Pancreas (tissue), 10 donors: ENCODE measurements at regions not wholly inside any gene's neighbourhood (a gene's known extent, or its start where the extent isn't known, plus 50 kb on each side); places are given as distances from the start of the nearest gene placed in this dataset.

Experiments
- ATAC-seq, 4 donors: fragments of 200-7000 bp; cut with Tn5 transposase; one replicate each; pipeline versions ENCODE4 v1.8.0 to v1.9.1; 2020; ENCODE audit warnings: mild to moderate bottlenecking in 4 of 4, moderate library complexity in 4 of 4
- DNase-seq, 6 donors: peaks; one replicate each; pipeline ENCODE4 v3.0.0-alpha.2; 2020
- FAIRE-seq: peaks from 2 replicates; lab custom pipeline; 2012; peaks lifted over from hg19 to GRCh38; lab: Jason Lieb, UNC
- H3K27ac ChIP-seq, 4 donors: fragments of 200-600 bp; sonication (generic); 1 replicate in 3 of 4; 2 replicates in 1 of 4; pipeline versions ENCODE4 v1.5.0 to v1.8.0; 2020
- H3K27me3 ChIP-seq, 4 donors: fragments of 200-600 bp; one replicate each; pipeline ENCODE4 v1.8.0; 2021
- H3K36me3 ChIP-seq, 3 donors: fragments of 200-600 bp; sonication (generic) in 1 of 3; one replicate each; pipeline versions ENCODE4 v1.5.0 to v1.8.0; 2020 to 2021
- H3K4me1 ChIP-seq, 3 donors: fragments of 200-600 bp; one replicate each; pipeline ENCODE4 v1.8.0; 2021
- H3K4me3 ChIP-seq, 4 donors: fragments of 200-600 bp; sonication (generic) in 2 of 4; one replicate each; pipeline versions ENCODE4 v1.5.0 to v1.8.0; 2020 to 2021
- H3K9me3 ChIP-seq, 4 donors: fragments of 200-600 bp; one replicate each; pipeline ENCODE4 v1.8.0; 2021
- CTCF ChIP-seq, 4 donors: fragments of 200-600 bp; sonication (generic) in 3 of 4; IDR thresholded peaks; one replicate each; pipeline versions ENCODE4 v1.5.0 to v1.8.0; 2021; ENCODE audit warnings: antibody characterized with exemption in 4 of 4
- WGBS, 2 donors: extraction: QIAGEN DNeasy Blood & Tissue Kit; methylation state at CpG; one replicate each; pipeline ENCODE4 v1.1.7; 2013; 5-methylcytosine and 5-hydroxymethylcytosine counted together
- intact Hi-C, 3 donors: fragments of 100-400 bp; cut with DNase I; formaldehyde crosslinking; loops; one replicate each; pipeline versions ENCODE4 v1.11.1 to v1.14.2; 2022
- donor health status: healthy with polysubstance abuse.
- donor health status: DM: no; HTN: no; CAD: no; lungs with moderate emphysema.
- donor health status: DM: no; HTN: no; CAD: no.
- donor health status: control.
- donor health status: control.
- donor health status: Bipolar disorder and iron deficiency.
- donor health status: DM: yes; HTN: yes; CAD: no.
- donor health status: DM: no; HTN: no; CAD: no.
- donor health status: DM: no; HTN: no; CAD: no.
- donor health status: DM: yes; HTN: yes; CAD: no.

GRCh38 chr6:40124924-40125323 is 190.7 kb upstream of the MOCS1 start:
- 79 to 81% methylated on average over 4 of the region's 4 CpGs for WGBS, 2 donors
- no peak for FAIRE-seq

GRCh38 chr6:40116832-40117231 is 182.6 kb upstream of the MOCS1 start:
- intact Hi-C loops: no loop called here

More at GRCh38 chr6:40124924-40125323, 190.7 kb upstream of the MOCS1 start:
- no peaks in the 10 kb centered on the region for H3K9me3 ChIP-seq
- H3K4me1 ChIP-seq: no peaks in the 10 kb centered on the region
- H3K27ac ChIP-seq: no peak overlapping the region
- no peaks in the 10 kb centered on the region for H3K27me3 ChIP-seq
- no peaks in the 10 kb centered on the region for H3K36me3 ChIP-seq
- DNase-seq (no peak), ATAC-seq (no peak)
- intact Hi-C loops: no loop called here
- no peak overlapping the region for H3K4me3 ChIP-seq
- TF ChIP-seq CTCF (IDR thresholded peaks at IDR 0.05): no peak

GRCh38 chr6:40112350-40112749 is 178.1 kb upstream of the MOCS1 start:
- intact Hi-C loops: no loop called here
- 33 to 57% methylated on average over 4 of the region's 4 CpGs for WGBS, 2 donors

More at GRCh38 chr6:40116832-40117231, 182.6 kb upstream of the MOCS1 start:
- ATAC-seq (no peak), DNase-seq (no peak), FAIRE-seq (no peak)
- Histone ChIP-seq H3K4me3 (no peak overlapping the region), H3K4me1 (no peaks in the 10 kb centered on the region), H3K27me3 (no peaks in the 10 kb centered on the region), H3K9me3 (no peaks in the 10 kb centered on the region), H3K36me3 (no peaks in the 10 kb centered on the region), H3K27ac (no peak overlapping the region)
- WGBS, 2 donors: 0 to 39% methylated on average over 1 of the region's 1 CpG
- TF ChIP-seq CTCF (IDR thresholded peaks at IDR 0.05): no peak

GRCh38 chr6:40108736-40109135 is 174.5 kb upstream of the MOCS1 start:
- H3K27ac ChIP-seq: no peak overlapping the region
- H3K4me1 ChIP-seq: no peaks in the 10 kb centered on the region
- no peaks in the 10 kb centered on the region for H3K27me3 ChIP-seq
- FAIRE-seq (no peak), DNase-seq (no peak), ATAC-seq (no peak)
- no peaks in the 10 kb centered on the region for H3K9me3 ChIP-seq
- no peak for TF ChIP-seq CTCF (IDR thresholded peaks at IDR 0.05)
- H3K4me3 ChIP-seq: no peak overlapping the region
- no peaks in the 10 kb centered on the region for H3K36me3 ChIP-seq
- intact Hi-C loops: no loop called here

More at GRCh38 chr6:40112350-40112749, 178.1 kb upstream of the MOCS1 start:
- H3K27me3 ChIP-seq: no peaks in the 10 kb centered on the region
- ATAC-seq: peak in 3 of 4 donors; percentile 44 to 69 (median 44)
- H3K27ac ChIP-seq: no peak overlapping the region
- H3K4me1 ChIP-seq: no peaks in the 10 kb centered on the region
- no peak overlapping the region for H3K4me3 ChIP-seq
- DNase-seq: no peak
- no peaks in the 10 kb centered on the region for H3K36me3 ChIP-seq
- TF ChIP-seq CTCF (IDR thresholded peaks at IDR 0.05): no peak
- no peaks in the 10 kb centered on the region for H3K9me3 ChIP-seq
- FAIRE-seq: no peak

- FAIRE-seq: no peak
- Histone ChIP-seq H3K9me3 (no peaks in the 10 kb centered on the region), H3K4me1 (no peaks in the 10 kb centered on the region), H3K36me3 (no peaks in the 10 kb centered on the region), H3K4me3 (no peak overlapping the region), H3K27ac (no peak overlapping the region), H3K27me3 (no peaks in the 10 kb centered on the region)
- intact Hi-C loops: no loop called here
- 54 to 87% methylated on average over 2 of the region's 2 CpGs for WGBS, 2 donors
- DNase-seq: no peak
- no peak for TF ChIP-seq CTCF (IDR thresholded peaks at IDR 0.05)
- peak; percentile 59 to 88 (median 73) for ATAC-seq
Observed at GRCh38 chr6:40106840-40107239, 172.6 kb upstream of the MOCS1 start.
